ENCODE measurements at regions not wholly inside any gene's neighbourhood (a gene's known extent, or its start where the extent isn't known, plus 50 kb on each side); places are given as distances from the start of the nearest gene placed in this dataset.
A peak's percentile ranks its signal among the peaks of the same experiment; 100 is the strongest.

- peak; percentile 76 for DNase-seq (ENCODE audit: low read depth)
- no peak overlapping the region for H3K4me3 ChIP-seq (ENCODE audit: low read depth, low read length)
- no peak for TF ChIP-seq CTCF (conservative IDR thresholded peaks at IDR 0.05; ENCODE audit: low read depth, low read length)
These were observed 73.4 kb upstream of the NAMPT start for GRCh38 chr7:106358103-106358663.

- no peak overlapping the region for H3K4me3 ChIP-seq (ENCODE audit: low read depth, low read length)
- no peak for TF ChIP-seq CTCF (conservative IDR thresholded peaks at IDR 0.05; ENCODE audit: low read depth, low read length)
These were observed 72.9 kb upstream of the NAMPT start for GRCh38 chr7:106357675-106358074.

GRCh38 chr7:106354822-106355221 lies 70.0 kb upstream of the NAMPT start:
- no peak for DNase-seq (ENCODE audit: low read depth)
- no peak for TF ChIP-seq CTCF (conservative IDR thresholded peaks at IDR 0.05; ENCODE audit: low read depth, low read length)
- H3K4me3 ChIP-seq (ENCODE audit: low read depth, low read length): no peak overlapping the region

More at GRCh38 chr7:106357675-106358074, 72.9 kb upstream of the NAMPT start:
- DNase-seq (ENCODE audit: low read depth): no peak

- TF ChIP-seq CTCF (conservative IDR thresholded peaks at IDR 0.05; ENCODE audit: low read depth, low read length): no peak
- DNase-seq (ENCODE audit: low read depth): no peak
- no peak overlapping the region for H3K4me3 ChIP-seq (ENCODE audit: low read depth, low read length)
These were observed 69.2 kb upstream of the NAMPT start for GRCh38 chr7:106353944-106354343.

- no peak overlapping the region for H3K4me3 ChIP-seq (ENCODE audit: low read depth, low read length)
- no peak for TF ChIP-seq CTCF (conservative IDR thresholded peaks at IDR 0.05; ENCODE audit: low read depth, low read length)
- DNase-seq (ENCODE audit: low read depth): no peak
These were observed 63.4 kb upstream of the NAMPT start for GRCh38 chr7:106348231-106348630.

GRCh38 chr7:106347229-106347833 lies 62.5 kb upstream of the NAMPT start:
- DNase-seq (ENCODE audit: low read depth): no peak
- no peak overlapping the region for H3K4me3 ChIP-seq (ENCODE audit: low read depth, low read length)
- no peak for TF ChIP-seq CTCF (conservative IDR thresholded peaks at IDR 0.05; ENCODE audit: low read depth, low read length)

GRCh38 chr7:106346678-106347217 lies 62.0 kb upstream of the NAMPT start:
- DNase-seq (ENCODE audit: low read depth): peak; percentile 97
- TF ChIP-seq CTCF (conservative IDR thresholded peaks at IDR 0.05; ENCODE audit: low read depth, low read length): no peak
- H3K4me3 ChIP-seq (ENCODE audit: low read depth, low read length): no peak overlapping the region
